ENCODE measurements at regions not wholly inside any gene's neighbourhood (a gene's known extent, or its start where the extent isn't known, plus 50 kb on each side); places are given as distances from the start of the nearest gene placed in this dataset.

- TF ChIP-seq CTCF (IDR thresholded peaks at IDR 0.05) (peak in 5 of 7 experiments; percentile 42 to 80 (median 66)), POLR2A (IDR thresholded peaks at IDR 0.05) (no peak), POLR2AphosphoS5 (IDR thresholded peaks at IDR 0.05) (peak in 1 of 3 donors; percentile 83), EP300 (IDR thresholded peaks at IDR 0.05) (no peak)
These were observed 156.0 kb downstream of the TFCP2L1 start for GRCh38 chr2:121128741-121129659.

Data from stomach (tissue), 4 donors.